ENCODE measurements at regions not wholly inside any gene's neighbourhood (a gene's known extent, or its start where the extent isn't known, plus 50 kb on each side); places are given as distances from the start of the nearest gene placed in this dataset.
"Not testable (repeated sequence)": the region's sequence is repeated elsewhere in the genome, so short reads cannot be mapped to it uniquely, and the experiment has no call there.

- WGBS, 2 donors, result 72 to 74% methylated on average over 7 of the region's 7 CpGs
- intact Hi-C loops (cut with DNase I; ENCODE audit: low total_unique reads), result no loop called here
- H3K4me3 ChIP-seq (ENCODE audit: low read depth, poor library complexity, severe bottlenecking), result no peak overlapping the region
- TF ChIP-seq CTCF (IDR thresholded peaks at IDR 0.05), result no peak
- no peak for TF ChIP-seq POLR2A (IDR thresholded peaks at IDR 0.05)
- no peak for DNase-seq (ENCODE audit: low spot score in 2 of 2)
These were observed 233.1 kb upstream of the FERMT1 start for GRCh38 chr20:6355754-6356451.

DNA sequence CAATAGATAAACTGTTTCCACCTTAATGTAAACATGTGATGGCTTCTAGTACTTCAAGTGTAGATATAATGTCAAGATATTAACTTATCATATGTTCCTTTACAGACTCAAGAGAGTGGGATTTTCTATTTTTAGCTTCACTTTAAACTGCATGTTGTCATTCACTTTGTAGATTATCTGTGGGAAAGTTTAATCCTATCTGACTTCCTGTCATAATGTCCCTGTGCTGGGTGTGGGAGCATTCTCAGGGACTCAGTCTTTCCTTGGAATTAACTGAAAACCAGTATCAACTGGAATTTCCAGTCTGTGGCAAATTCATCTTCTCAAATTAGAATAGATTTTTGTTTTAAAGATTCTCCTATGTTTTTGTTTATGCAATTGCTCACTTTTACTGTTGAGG, 226.1 kb upstream of the FERMT1 start:
- no peak for DNase-seq (ENCODE audit: low spot score in 2 of 2)
- intact Hi-C loops (cut with DNase I; ENCODE audit: low total_unique reads), result no loop called here
- no peak for TF ChIP-seq CTCF (IDR thresholded peaks at IDR 0.05)
- TF ChIP-seq POLR2A (IDR thresholded peaks at IDR 0.05), result no peak
- no peak overlapping the region for H3K4me3 ChIP-seq (ENCODE audit: low read depth, poor library complexity, severe bottlenecking)

DNA sequence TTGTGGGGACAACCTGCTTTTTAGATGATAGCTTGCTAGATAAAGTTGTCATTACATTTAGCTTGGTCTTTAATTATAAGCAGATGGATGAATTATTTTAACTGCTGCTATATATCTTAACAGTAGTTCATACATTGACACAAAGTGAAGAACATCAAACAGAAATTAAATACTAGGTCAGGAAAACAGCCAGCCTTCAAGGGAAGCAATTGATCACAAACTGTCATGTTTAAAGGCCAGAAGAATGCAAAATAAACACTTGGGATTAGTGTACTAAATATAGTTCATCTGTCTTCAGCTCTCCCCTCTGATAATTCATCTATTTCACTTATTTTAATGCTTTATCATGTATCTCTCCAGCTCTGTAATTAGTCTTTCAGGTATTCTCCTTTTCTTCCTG, 225.1 kb upstream of the FERMT1 start:
- DNase-seq (ENCODE audit: low spot score in 2 of 2), result no peak
- no peak for TF ChIP-seq CTCF (IDR thresholded peaks at IDR 0.05)
- intact Hi-C loops (cut with DNase I; ENCODE audit: low total_unique reads), result no loop called here
- H3K4me3 ChIP-seq (ENCODE audit: low read depth, poor library complexity, severe bottlenecking), result no peak overlapping the region

- WGBS, 2 donors, result 97 to 100% methylated on average over 1 of the region's 1 CpG
- TF ChIP-seq CTCF (IDR thresholded peaks at IDR 0.05), result no peak
- no peak for TF ChIP-seq POLR2A (IDR thresholded peaks at IDR 0.05)
- no peak overlapping the region for H3K4me3 ChIP-seq (ENCODE audit: low read depth, poor library complexity, severe bottlenecking)
- no peak for DNase-seq (ENCODE audit: low spot score in 2 of 2)
- intact Hi-C loops (cut with DNase I; ENCODE audit: low total_unique reads), result no loop called here
These were observed 218.7 kb upstream of the FERMT1 start for GRCh38 chr20:6341491-6341890.

GRCh38 chr20:6339176-6339575, 216.3 kb upstream of the FERMT1 start:
- WGBS, 2 donors, result 76% methylated on average over 1 of the region's 1 CpG
- DNase-seq (ENCODE audit: low spot score in 2 of 2), result no peak
- TF ChIP-seq POLR2A (IDR thresholded peaks at IDR 0.05), result no peak
- no peak overlapping the region for H3K4me3 ChIP-seq (ENCODE audit: low read depth, poor library complexity, severe bottlenecking)
- intact Hi-C loops (cut with DNase I; ENCODE audit: low total_unique reads), result no loop called here

DNA sequence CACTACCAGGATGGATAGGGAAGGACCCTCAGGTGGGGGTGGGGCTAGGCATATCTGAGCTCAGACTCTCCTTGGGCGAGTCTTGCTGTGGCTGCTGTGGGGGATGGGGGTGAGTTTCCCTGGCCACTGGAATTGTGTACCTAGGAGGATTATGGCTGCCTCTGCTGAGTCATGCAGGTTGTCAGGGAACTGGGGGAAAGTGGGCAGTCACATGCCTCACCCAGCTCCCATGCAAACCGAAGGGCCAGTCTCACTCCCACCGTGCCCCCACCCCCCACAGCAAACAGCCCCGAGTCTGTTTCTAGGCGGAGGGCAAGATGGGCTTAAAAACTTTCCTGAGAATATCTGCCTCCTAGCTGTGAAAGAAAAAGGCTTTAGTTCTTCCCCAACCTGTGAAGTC, 210.3 kb upstream of the FERMT1 start:
- 78 to 88% methylated on average over 5 of the region's 5 CpGs for WGBS, 2 donors
- intact Hi-C loops (cut with DNase I; ENCODE audit: low total_unique reads), result no loop called here
- DNase-seq (ENCODE audit: low spot score in 2 of 2), result no peak
- H3K4me3 ChIP-seq (ENCODE audit: low read depth, poor library complexity, severe bottlenecking), result no peak overlapping the region
- TF ChIP-seq CTCF (IDR thresholded peaks at IDR 0.05), result no peak
- no peak for TF ChIP-seq POLR2A (IDR thresholded peaks at IDR 0.05)

DNA sequence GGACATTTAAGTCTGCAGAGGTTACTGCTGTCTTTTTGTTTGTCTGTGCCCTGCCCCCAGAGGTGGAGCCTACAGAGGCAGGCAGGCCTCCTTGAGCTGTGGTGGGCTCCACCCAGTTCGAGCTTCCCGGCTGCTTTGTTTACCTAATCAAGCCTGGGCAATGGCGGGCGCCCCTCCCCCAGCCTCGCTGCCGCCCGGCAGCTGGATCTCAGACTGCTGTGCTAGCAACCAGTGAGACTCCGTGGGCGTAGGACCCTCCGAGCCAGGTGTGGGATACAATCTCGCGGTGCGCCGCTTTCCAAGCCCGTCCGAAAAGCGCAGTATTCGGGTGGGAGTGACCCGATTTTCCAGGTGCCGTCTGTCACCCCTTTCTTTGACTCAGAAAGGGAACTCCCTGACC, 198.4 kb upstream of the FERMT1 start:
- intact Hi-C loops (cut with DNase I; ENCODE audit: low total_unique reads); H3K4me3 ChIP-seq (ENCODE audit: low read depth, poor library complexity, severe bottlenecking); DNase-seq (ENCODE audit: low spot score in 2 of 2): not testable (repeated sequence)
- WGBS, 2 donors, result 83 to 100% methylated on average over 6 to 20 of the region's 20 CpGs
